ENCODE measurements at regions not wholly inside any gene's neighbourhood (a gene's known extent, or its start where the extent isn't known, plus 50 kb on each side); places are given as distances from the start of the nearest gene placed in this dataset.

GRCh38 chr2:176664478-176664877, 395.2 kb downstream of the MTX2 start:
- Mint-ChIP-seq H3K36me3 (no peaks in the 10 kb centered on the region), H3K4me1 (ENCODE audit: low read depth in 2 of 2) (no peaks in the 10 kb centered on the region), H3K9me3 (no peaks in the 10 kb centered on the region), H3K27me3 (peaks cover 32 to 33% of the 10 kb centered on the region in 2 donors), H3K27ac (no peak overlapping the region), H3K4me3 (no peak overlapping the region)
- DNase-seq (ENCODE audit: low spot score) (no peak), ATAC-seq (no peak)

- DNase-seq (ENCODE audit: low spot score) (no peak), ATAC-seq (no peak)
- no peaks in the 10 kb centered on the region for H3K9me3 Mint-ChIP-seq
- no peak overlapping the region for H3K4me3 Mint-ChIP-seq
- H3K36me3 Mint-ChIP-seq: no peaks in the 10 kb centered on the region
- no peaks in the 10 kb centered on the region for H3K4me1 Mint-ChIP-seq (ENCODE audit: low read depth in 2 of 2)
- no peak overlapping the region for H3K27ac Mint-ChIP-seq
- H3K27me3 Mint-ChIP-seq: peaks cover 31% of the 10 kb centered on the region in 2 donors
Measured at GRCh38 chr2:176665086-176665485, 395.8 kb downstream of the MTX2 start.

- no peaks in the 10 kb centered on the region for H3K4me1 Mint-ChIP-seq (ENCODE audit: low read depth in 2 of 2)
- DNase-seq (ENCODE audit: low spot score) (no peak), ATAC-seq (no peak)
- peaks cover 15 to 18% of the 10 kb centered on the region in 2 donors for H3K27me3 Mint-ChIP-seq
- H3K36me3 Mint-ChIP-seq: no peaks in the 10 kb centered on the region
- no peak overlapping the region for H3K4me3 Mint-ChIP-seq
- H3K9me3 Mint-ChIP-seq: no peaks in the 10 kb centered on the region
- no peak overlapping the region for H3K27ac Mint-ChIP-seq
Measured at GRCh38 chr2:176668912-176669311, 399.7 kb downstream of the MTX2 start.

- no peak for DNase-seq (ENCODE audit: low spot score)
- no peaks in the 10 kb centered on the region for H3K36me3 Mint-ChIP-seq
- ATAC-seq: no peak
Measured at GRCh38 chr2:176669398-176670174, 400.3 kb downstream of the MTX2 start.

GRCh38 chr2:176675271-176675949, 406.2 kb downstream of the MTX2 start:
- Mint-ChIP-seq H3K9me3 (no peaks in the 10 kb centered on the region), H3K27me3 (peaks cover 9 to 14% of the 10 kb centered on the region in 2 donors), H3K27ac (no peak overlapping the region), H3K4me1 (ENCODE audit: low read depth in 2 of 2) (no peaks in the 10 kb centered on the region), H3K4me3 (no peak overlapping the region), H3K36me3 (no peaks in the 10 kb centered on the region)
- no peak for DNase-seq (ENCODE audit: low spot score)
- no peak for ATAC-seq

More at GRCh38 chr2:176669398-176670174, 400.3 kb downstream of the MTX2 start:
- no peak overlapping the region for H3K4me3 Mint-ChIP-seq
- H3K9me3 Mint-ChIP-seq: no peaks in the 10 kb centered on the region
- peaks cover 15 to 18% of the 10 kb centered on the region in 2 donors for H3K27me3 Mint-ChIP-seq
- no peak overlapping the region for H3K27ac Mint-ChIP-seq
- no peaks in the 10 kb centered on the region for H3K4me1 Mint-ChIP-seq (ENCODE audit: low read depth in 2 of 2)

GRCh38 chr2:176677746-176678265, 408.6 kb downstream of the MTX2 start:
- H3K4me3 Mint-ChIP-seq: no peak overlapping the region
- H3K9me3 Mint-ChIP-seq: no peaks in the 10 kb centered on the region
- no peak overlapping the region for H3K27ac Mint-ChIP-seq
- H3K36me3 Mint-ChIP-seq: no peaks in the 10 kb centered on the region
- ATAC-seq (no peak), DNase-seq (ENCODE audit: low spot score) (no peak)
- peaks cover 18 to 30% of the 10 kb centered on the region in 2 donors for H3K27me3 Mint-ChIP-seq
- H3K4me1 Mint-ChIP-seq (ENCODE audit: low read depth in 2 of 2): no peaks in the 10 kb centered on the region

GRCh38 chr2:176678571-176678970, 409.3 kb downstream of the MTX2 start:
- ATAC-seq (no peak), DNase-seq (ENCODE audit: low spot score) (no peak)
- no peaks in the 10 kb centered on the region for H3K4me1 Mint-ChIP-seq (ENCODE audit: low read depth in 2 of 2)
- H3K4me3 Mint-ChIP-seq: no peak overlapping the region
- no peak overlapping the region for H3K27ac Mint-ChIP-seq
- no peaks in the 10 kb centered on the region for H3K36me3 Mint-ChIP-seq
- H3K9me3 Mint-ChIP-seq: no peaks in the 10 kb centered on the region
- H3K27me3 Mint-ChIP-seq: peaks cover 21 to 38% of the 10 kb centered on the region in 2 donors

GRCh38 chr2:176679061-176679669, 409.9 kb downstream of the MTX2 start:
- ATAC-seq: no peak
- Mint-ChIP-seq H3K36me3 (no peaks in the 10 kb centered on the region), H3K27me3 (peaks cover 22 to 39% of the 10 kb centered on the region in 2 donors), H3K4me1 (ENCODE audit: low read depth in 2 of 2) (no peaks in the 10 kb centered on the region), H3K4me3 (no peak overlapping the region), H3K27ac (no peak overlapping the region), H3K9me3 (no peaks in the 10 kb centered on the region)
- no peak for DNase-seq (ENCODE audit: low spot score)

- DNase-seq (ENCODE audit: low spot score) (no peak), ATAC-seq (no peak)
- no peak overlapping the region for H3K27ac Mint-ChIP-seq
- H3K27me3 Mint-ChIP-seq: peaks cover 28 to 43% of the 10 kb centered on the region in 2 donors
- no peaks in the 10 kb centered on the region for H3K36me3 Mint-ChIP-seq
- no peaks in the 10 kb centered on the region for H3K9me3 Mint-ChIP-seq
- no peak overlapping the region for H3K4me3 Mint-ChIP-seq
- no peaks in the 10 kb centered on the region for H3K4me1 Mint-ChIP-seq (ENCODE audit: low read depth in 2 of 2)
Measured at GRCh38 chr2:176680916-176681516, 411.8 kb downstream of the MTX2 start.

- H3K27ac Mint-ChIP-seq: no peak overlapping the region
Measured at GRCh38 chr2:176681584-176682115, 412.4 kb downstream of the MTX2 start.

GRCh38 chr2:176682278-176682677, 413.0 kb downstream of the MTX2 start:
- Mint-ChIP-seq H3K36me3 (no peaks in the 10 kb centered on the region), H3K4me1 (ENCODE audit: low read depth in 2 of 2) (no peaks in the 10 kb centered on the region), H3K9me3 (no peaks in the 10 kb centered on the region), H3K27ac (no peak overlapping the region), H3K27me3 (peaks cover 27 to 39% of the 10 kb centered on the region in 2 donors), H3K4me3 (no peak overlapping the region)
- no peak for DNase-seq (ENCODE audit: low spot score)
- no peak for ATAC-seq

More at GRCh38 chr2:176681584-176682115, 412.4 kb downstream of the MTX2 start:
- peaks cover 30 to 43% of the 10 kb centered on the region in 2 donors for H3K27me3 Mint-ChIP-seq
- ATAC-seq (no peak), DNase-seq (ENCODE audit: low spot score) (no peak)
- H3K4me1 Mint-ChIP-seq (ENCODE audit: low read depth in 2 of 2): no peaks in the 10 kb centered on the region
- no peaks in the 10 kb centered on the region for H3K36me3 Mint-ChIP-seq
- H3K9me3 Mint-ChIP-seq: no peaks in the 10 kb centered on the region
- H3K4me3 Mint-ChIP-seq: no peak overlapping the region

GRCh38 chr2:176683618-176684111, 414.4 kb downstream of the MTX2 start:
- Mint-ChIP-seq H3K36me3 (no peaks in the 10 kb centered on the region), H3K9me3 (no peaks in the 10 kb centered on the region), H3K4me1 (ENCODE audit: low read depth in 2 of 2) (no peaks in the 10 kb centered on the region), H3K4me3 (no peak overlapping the region), H3K27me3 (peaks cover 33 to 52% of the 10 kb centered on the region in 2 donors), H3K27ac (no peak overlapping the region)
- DNase-seq (ENCODE audit: low spot score) (no peak), ATAC-seq (no peak)

GRCh38 chr2:176685908-176686307, 416.7 kb downstream of the MTX2 start:
- Mint-ChIP-seq H3K36me3 (no peaks in the 10 kb centered on the region), H3K27ac (no peak overlapping the region), H3K27me3 (peaks cover 38 to 63% of the 10 kb centered on the region in 2 donors), H3K4me3 (no peak overlapping the region), H3K9me3 (no peaks in the 10 kb centered on the region), H3K4me1 (ENCODE audit: low read depth in 2 of 2) (no peaks in the 10 kb centered on the region)
- no peak for ATAC-seq
- no peak for DNase-seq (ENCODE audit: low spot score)
